ENCODE measurements at regions not wholly inside any gene's neighbourhood (a gene's known extent, or its start where the extent isn't known, plus 50 kb on each side); places are given as distances from the start of the nearest gene placed in this dataset.

DNA sequence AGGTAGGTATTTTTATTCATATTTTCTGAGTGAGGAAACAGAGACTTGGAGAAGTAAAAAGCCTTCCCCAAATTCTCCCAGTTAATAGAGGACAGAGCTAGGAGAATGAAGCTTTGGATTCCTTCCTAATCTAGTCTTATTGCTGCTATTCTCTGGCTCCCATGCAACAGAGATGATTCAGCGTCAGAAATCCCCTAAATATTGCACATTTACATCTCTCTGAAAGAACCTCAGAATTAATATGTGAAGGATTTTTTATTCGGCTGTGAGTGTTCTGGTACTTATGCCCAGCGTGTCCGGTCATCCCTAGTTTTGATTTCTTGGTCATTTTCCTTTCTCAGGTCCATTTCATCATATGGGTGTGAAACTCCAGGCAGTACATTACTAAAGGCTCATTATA lies 91.2 kb upstream of the SESTD1 start:
- Histone ChIP-seq H3K27ac (no peak overlapping the region), H3K36me3 (ENCODE audit: insufficient read depth) (no peaks in the 10 kb centered on the region), H3K4me1 (ENCODE audit: low read depth, poor library complexity, severe bottlenecking) (no peaks in the 10 kb centered on the region), H3K9ac (no peak overlapping the region), H3K4me2 (no peak overlapping the region), H3K4me3 (IDR thresholded peaks at IDR 0.05; ENCODE audit: insufficient read depth, low read depth, low read length) (no peak overlapping the region), H4K20me1 (ENCODE audit: insufficient read depth) (no peaks in the 10 kb centered on the region), H2AFZ (ENCODE audit: low read depth) (no peak overlapping the region), H3K79me2 (ENCODE audit: insufficient read depth, low read depth) (no peaks in the 10 kb centered on the region), H3K27me3 (ENCODE audit: insufficient read depth, low read depth) (no peaks in the 10 kb centered on the region)
- TF ChIP-seq, protein P1, sequence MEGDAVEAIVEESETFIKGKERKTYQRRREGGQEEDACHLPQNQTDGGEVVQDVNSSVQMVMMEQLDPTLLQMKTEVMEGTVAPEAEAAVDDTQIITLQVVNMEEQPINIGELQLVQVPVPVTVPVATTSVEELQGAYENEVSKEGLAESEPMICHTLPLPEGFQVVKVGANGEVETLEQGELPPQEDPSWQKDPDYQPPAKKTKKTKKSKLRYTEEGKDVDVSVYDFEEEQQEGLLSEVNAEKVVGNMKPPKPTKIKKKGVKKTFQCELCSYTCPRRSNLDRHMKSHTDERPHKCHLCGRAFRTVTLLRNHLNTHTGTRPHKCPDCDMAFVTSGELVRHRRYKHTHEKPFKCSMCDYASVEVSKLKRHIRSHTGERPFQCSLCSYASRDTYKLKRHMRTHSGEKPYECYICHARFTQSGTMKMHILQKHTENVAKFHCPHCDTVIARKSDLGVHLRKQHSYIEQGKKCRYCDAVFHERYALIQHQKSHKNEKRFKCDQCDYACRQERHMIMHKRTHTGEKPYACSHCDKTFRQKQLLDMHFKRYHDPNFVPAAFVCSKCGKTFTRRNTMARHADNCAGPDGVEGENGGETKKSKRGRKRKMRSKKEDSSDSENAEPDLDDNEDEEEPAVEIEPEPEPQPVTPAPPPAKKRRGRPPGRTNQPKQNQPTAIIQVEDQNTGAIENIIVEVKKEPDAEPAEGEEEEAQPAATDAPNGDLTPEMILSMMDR (conservative IDR thresholded peaks at IDR 0.05; ENCODE audit: low read depth, low read length), result no peak

GRCh38 chr2:179354739-179355537 lies 90.3 kb upstream of the SESTD1 start:
- no peak overlapping the region for H3K4me2 ChIP-seq
- no peak overlapping the region for H3K4me3 ChIP-seq (IDR thresholded peaks at IDR 0.05; ENCODE audit: insufficient read depth, low read depth, low read length)
- no peaks in the 10 kb centered on the region for H3K4me1 ChIP-seq (ENCODE audit: low read depth, poor library complexity, severe bottlenecking)
- no peaks in the 10 kb centered on the region for H3K27me3 ChIP-seq (ENCODE audit: insufficient read depth, low read depth)
- no peak overlapping the region for H3K27ac ChIP-seq
- no peak overlapping the region for H3K9ac ChIP-seq
- no peaks in the 10 kb centered on the region for H4K20me1 ChIP-seq (ENCODE audit: insufficient read depth)
- no peak overlapping the region for H2AFZ ChIP-seq (ENCODE audit: low read depth)
- H3K79me2 ChIP-seq (ENCODE audit: insufficient read depth, low read depth), result no peaks in the 10 kb centered on the region
- TF ChIP-seq, protein P1 (conservative IDR thresholded peaks at IDR 0.05; ENCODE audit: low read depth, low read length), result peak; percentile 44
- H3K36me3 ChIP-seq (ENCODE audit: insufficient read depth), result no peaks in the 10 kb centered on the region

DNA sequence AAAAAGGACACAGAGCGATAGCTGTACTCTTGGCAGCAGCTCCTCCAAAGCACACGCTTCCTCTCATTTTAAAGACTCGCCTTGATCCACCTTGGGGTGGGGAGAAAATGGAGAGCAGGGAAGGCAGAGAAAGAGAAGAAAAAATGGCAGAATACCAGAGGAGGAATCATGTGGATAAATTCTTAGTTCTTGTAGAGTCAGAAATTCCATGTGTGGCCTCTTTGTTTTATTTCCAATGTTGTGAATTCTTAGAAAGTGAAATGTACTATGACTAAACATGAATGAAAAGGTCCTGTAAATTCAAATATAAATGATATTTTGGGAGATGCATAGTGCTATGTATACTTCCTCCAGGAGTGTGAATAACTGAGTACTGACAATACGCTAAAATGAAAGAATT lies 89.7 kb upstream of the SESTD1 start:
- H3K36me3 ChIP-seq (ENCODE audit: insufficient read depth), result no peaks in the 10 kb centered on the region
- no peak overlapping the region for H3K4me3 ChIP-seq (IDR thresholded peaks at IDR 0.05; ENCODE audit: insufficient read depth, low read depth, low read length)
- no peak overlapping the region for H3K4me2 ChIP-seq
- H3K9ac ChIP-seq, result no peak overlapping the region
- TF ChIP-seq, protein P1 (conservative IDR thresholded peaks at IDR 0.05; ENCODE audit: low read depth, low read length), result no peak
- H2AFZ ChIP-seq (ENCODE audit: low read depth), result no peak overlapping the region
- H4K20me1 ChIP-seq (ENCODE audit: insufficient read depth), result no peaks in the 10 kb centered on the region
- H3K79me2 ChIP-seq (ENCODE audit: insufficient read depth, low read depth), result no peaks in the 10 kb centered on the region
- H3K27me3 ChIP-seq (ENCODE audit: insufficient read depth, low read depth), result no peaks in the 10 kb centered on the region
- H3K27ac ChIP-seq, result no peak overlapping the region
- no peaks in the 10 kb centered on the region for H3K4me1 ChIP-seq (ENCODE audit: low read depth, poor library complexity, severe bottlenecking)

DNA sequence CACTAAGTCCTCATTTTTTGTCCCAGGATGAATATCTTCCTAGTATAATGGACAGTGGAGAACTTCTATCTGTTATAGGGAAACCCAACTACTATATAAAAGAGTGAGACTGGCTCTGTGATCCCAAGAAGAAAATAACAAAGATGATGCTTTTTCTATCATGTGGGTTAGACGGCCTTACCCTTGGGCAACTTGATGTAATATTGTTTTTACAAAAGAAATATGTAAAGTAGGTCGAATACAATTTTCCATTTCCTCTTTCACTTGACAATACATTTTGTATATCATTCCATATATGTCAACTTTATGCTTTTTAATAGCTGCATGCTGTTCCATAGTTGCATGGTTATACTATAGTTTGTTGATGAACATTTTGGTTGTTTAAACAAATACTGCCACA lies 87.5 kb upstream of the SESTD1 start:
- H3K9ac ChIP-seq, result no peak overlapping the region
- no peak overlapping the region for H3K27ac ChIP-seq
- TF ChIP-seq, protein P1 (conservative IDR thresholded peaks at IDR 0.05; ENCODE audit: low read depth, low read length), result no peak
- no peaks in the 10 kb centered on the region for H3K36me3 ChIP-seq (ENCODE audit: insufficient read depth)
- no peaks in the 10 kb centered on the region for H3K79me2 ChIP-seq (ENCODE audit: insufficient read depth, low read depth)
- H3K27me3 ChIP-seq (ENCODE audit: insufficient read depth, low read depth), result no peaks in the 10 kb centered on the region
- H2AFZ ChIP-seq (ENCODE audit: low read depth), result no peak overlapping the region
- no peak overlapping the region for H3K4me2 ChIP-seq
- no peak overlapping the region for H3K4me3 ChIP-seq (IDR thresholded peaks at IDR 0.05; ENCODE audit: insufficient read depth, low read depth, low read length)
- H3K4me1 ChIP-seq (ENCODE audit: low read depth, poor library complexity, severe bottlenecking), result no peaks in the 10 kb centered on the region
- H4K20me1 ChIP-seq (ENCODE audit: insufficient read depth), result no peaks in the 10 kb centered on the region

Measured in KMS-11 (cell line).